Brain pericyte (primary cell): ENCODE measurements at regions not wholly inside any gene's neighbourhood (a gene's known extent, or its start where the extent isn't known, plus 50 kb on each side); places are given as distances from the start of the nearest gene placed in this dataset.

ENCODE experiments used
- DNase-seq: peaks from one replicate; pipeline ENCODE4 v3.0.0-alpha.2; 2012; ENCODE audit warnings: low read depth, low spot score

- DNase-seq, result no peak
Observed at GRCh38 chr21:16013570-16013969, 283.8 kb downstream of the USP25 start.

GRCh38 chr21:16020878-16021277 is 291.1 kb downstream of the USP25 start:
- DNase-seq, result no peak

- no peak for DNase-seq
Observed at GRCh38 chr21:16022116-16022515, 292.3 kb downstream of the USP25 start.

- no peak for DNase-seq
Observed at GRCh38 chr21:16022921-16023320, 293.1 kb downstream of the USP25 start.

GRCh38 chr21:16028142-16028541 is 298.4 kb downstream of the USP25 start:
- DNase-seq, result no peak

GRCh38 chr21:16028941-16029464 is 299.2 kb downstream of the USP25 start:
- no peak for DNase-seq

- no peak for DNase-seq
Observed at GRCh38 chr21:16033193-16033592, 303.4 kb downstream of the USP25 start.

GRCh38 chr21:16034446-16035190 is 304.8 kb downstream of the USP25 start:
- no peak for DNase-seq

- DNase-seq, result no peak
Observed at GRCh38 chr21:16037421-16037955, 307.7 kb downstream of the USP25 start.

- DNase-seq, result no peak
Observed at GRCh38 chr21:16040601-16041000, 310.8 kb downstream of the USP25 start.

- no peak for DNase-seq
Observed at GRCh38 chr21:16044676-16045075, 314.9 kb downstream of the USP25 start.

GRCh38 chr21:16046656-16047330 is 317.0 kb downstream of the USP25 start:
- no peak for DNase-seq

GRCh38 chr21:16047904-16048303 is 318.1 kb downstream of the USP25 start:
- no peak for DNase-seq

GRCh38 chr21:16055014-16055413 is 325.2 kb downstream of the USP25 start:
- no peak for DNase-seq

- no peak for DNase-seq
Observed at GRCh38 chr21:16058896-16059295, 329.1 kb downstream of the USP25 start.

GRCh38 chr21:16059981-16060380 is 330.2 kb downstream of the USP25 start:
- no peak for DNase-seq

GRCh38 chr21:16061194-16061593 is 331.4 kb downstream of the USP25 start:
- no peak for DNase-seq

- DNase-seq, result no peak
Observed at GRCh38 chr21:16069178-16070112, 339.7 kb downstream of the USP25 start.

- DNase-seq, result no peak
Observed at GRCh38 chr21:16070207-16070651, 340.4 kb downstream of the USP25 start.

- DNase-seq, result no peak
Observed at GRCh38 chr21:16071092-16071491, 341.3 kb downstream of the USP25 start.

- no peak for DNase-seq
Observed at GRCh38 chr21:16071761-16072160, 342.0 kb downstream of the USP25 start.

GRCh38 chr21:16072221-16072620 is 342.4 kb downstream of the USP25 start:
- DNase-seq, result no peak
